H1 (cell line): ENCODE measurements at regions not wholly inside any gene's neighbourhood (a gene's known extent, or its start where the extent isn't known, plus 50 kb on each side); places are given as distances from the start of the nearest gene placed in this dataset.

Experiments used
- EP300 ChIP-seq, 2 experiments: IDR thresholded peaks; 1 replicate in 1 of 2; 2 replicates in 1 of 2; pipeline ENCODE4 v1.6.1; 2011 to 2012; ENCODE audit warnings: low read depth in 2 of 2, low read length in 2 of 2, mild to moderate bottlenecking in 2 of 2, borderline replicate concordance in 1 of 2, inconsistent platforms in 1 of 2, moderate library complexity in 1 of 2
- NRF1 ChIP-seq: IDR thresholded peaks from 2 replicates; pipeline ENCODE4 v1.6.1; 2011; ENCODE audit warnings: mild to moderate bottlenecking, low read depth, low read length, improper control_type of control experiment
- POLR2A ChIP-seq, 2 experiments: IDR thresholded peaks; 1 replicate in 1 of 2; 2 replicates in 1 of 2; pipeline ENCODE4 v1.6.1; 2011; ENCODE audit warnings: low read depth in 2 of 2, low read length in 2 of 2, mild to moderate bottlenecking in 2 of 2; ENCODE audit errors: control extremely low read depth in 1 of 2
- SP1 ChIP-seq: IDR thresholded peaks from 2 replicates; pipeline ENCODE4 v1.6.1; 2011; ENCODE audit warnings: low read depth, low read length
- SP2 ChIP-seq: IDR thresholded peaks from 2 replicates; pipeline ENCODE4 v1.6.1; 2012; ENCODE audit warnings: mild to moderate bottlenecking, low read length, inconsistent platforms
- SP4 ChIP-seq: IDR thresholded peaks from 2 replicates; pipeline ENCODE4 v1.6.1; 2012; ENCODE audit warnings: low read length, inconsistent platforms
- TAF1 ChIP-seq: IDR thresholded peaks from 2 replicates; pipeline ENCODE4 v1.6.1; 2011; ENCODE audit warnings: mild to moderate bottlenecking, low read depth, low read length
- TF ChIP-seq, protein P1 (sequence below): fragments of 300-600 bp; sonication (generic); IDR thresholded peaks from 2 replicates; pipeline ENCODE4 v1.7.1; 2012; ENCODE audit warnings: low read length, moderate library complexity, mild to moderate bottlenecking, inconsistent platforms; ENCODE audit not compliant: insufficient replicate concordance
- TF ChIP-seq, protein P2 (sequence below): IDR thresholded peaks from 2 replicates; pipeline ENCODE4 v1.6.1; 2011; ENCODE audit warnings: low read length, improper control_type of control experiment

DNA sequence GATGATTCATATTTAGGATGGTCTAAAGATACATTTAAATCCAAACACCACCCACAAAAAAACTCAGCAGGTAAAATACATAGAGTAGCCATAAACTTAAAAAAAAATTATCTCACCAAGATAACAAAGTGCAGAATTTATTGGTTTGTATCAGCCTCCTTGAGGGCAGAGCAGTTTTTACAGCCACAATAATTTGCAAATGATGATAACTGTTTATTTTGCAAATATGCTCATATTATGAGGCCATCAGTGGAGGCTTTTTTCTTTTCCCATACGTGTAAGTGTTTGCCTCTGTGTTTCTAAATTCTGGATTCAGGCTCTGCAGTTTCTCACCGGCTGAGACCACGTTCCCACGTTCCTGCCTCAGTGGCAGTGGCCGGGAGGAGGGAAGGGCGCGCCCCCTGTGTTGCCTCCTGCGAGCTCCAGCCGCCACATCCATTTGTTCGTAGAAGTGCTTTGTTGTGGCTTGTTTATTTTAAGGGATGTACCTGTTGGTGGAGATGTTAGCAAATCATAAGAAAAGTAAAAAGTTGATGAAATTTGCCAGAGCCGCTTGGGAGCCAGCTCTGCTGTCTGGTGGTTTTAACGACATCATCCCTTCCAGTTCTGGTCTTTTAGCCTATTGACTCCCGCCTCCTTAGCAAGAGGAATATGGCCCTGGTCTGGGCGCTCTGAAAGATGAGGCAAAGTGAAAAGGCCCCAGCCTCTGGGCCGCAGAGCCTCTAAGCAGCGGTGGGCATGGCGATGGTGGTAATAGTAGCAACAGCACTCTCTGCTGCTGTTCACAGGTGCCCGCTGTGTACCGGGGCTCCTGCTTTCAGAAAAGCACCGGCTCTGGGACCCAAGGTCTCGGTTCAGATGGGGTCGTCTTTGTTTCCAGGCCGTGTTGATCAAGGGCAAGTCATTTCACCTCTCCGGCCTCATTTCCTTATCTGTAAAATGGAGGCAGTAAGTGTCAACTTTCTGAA lies 66.7 kb upstream of the PPARA start (continued):
- TF ChIP-seq, protein P1, sequence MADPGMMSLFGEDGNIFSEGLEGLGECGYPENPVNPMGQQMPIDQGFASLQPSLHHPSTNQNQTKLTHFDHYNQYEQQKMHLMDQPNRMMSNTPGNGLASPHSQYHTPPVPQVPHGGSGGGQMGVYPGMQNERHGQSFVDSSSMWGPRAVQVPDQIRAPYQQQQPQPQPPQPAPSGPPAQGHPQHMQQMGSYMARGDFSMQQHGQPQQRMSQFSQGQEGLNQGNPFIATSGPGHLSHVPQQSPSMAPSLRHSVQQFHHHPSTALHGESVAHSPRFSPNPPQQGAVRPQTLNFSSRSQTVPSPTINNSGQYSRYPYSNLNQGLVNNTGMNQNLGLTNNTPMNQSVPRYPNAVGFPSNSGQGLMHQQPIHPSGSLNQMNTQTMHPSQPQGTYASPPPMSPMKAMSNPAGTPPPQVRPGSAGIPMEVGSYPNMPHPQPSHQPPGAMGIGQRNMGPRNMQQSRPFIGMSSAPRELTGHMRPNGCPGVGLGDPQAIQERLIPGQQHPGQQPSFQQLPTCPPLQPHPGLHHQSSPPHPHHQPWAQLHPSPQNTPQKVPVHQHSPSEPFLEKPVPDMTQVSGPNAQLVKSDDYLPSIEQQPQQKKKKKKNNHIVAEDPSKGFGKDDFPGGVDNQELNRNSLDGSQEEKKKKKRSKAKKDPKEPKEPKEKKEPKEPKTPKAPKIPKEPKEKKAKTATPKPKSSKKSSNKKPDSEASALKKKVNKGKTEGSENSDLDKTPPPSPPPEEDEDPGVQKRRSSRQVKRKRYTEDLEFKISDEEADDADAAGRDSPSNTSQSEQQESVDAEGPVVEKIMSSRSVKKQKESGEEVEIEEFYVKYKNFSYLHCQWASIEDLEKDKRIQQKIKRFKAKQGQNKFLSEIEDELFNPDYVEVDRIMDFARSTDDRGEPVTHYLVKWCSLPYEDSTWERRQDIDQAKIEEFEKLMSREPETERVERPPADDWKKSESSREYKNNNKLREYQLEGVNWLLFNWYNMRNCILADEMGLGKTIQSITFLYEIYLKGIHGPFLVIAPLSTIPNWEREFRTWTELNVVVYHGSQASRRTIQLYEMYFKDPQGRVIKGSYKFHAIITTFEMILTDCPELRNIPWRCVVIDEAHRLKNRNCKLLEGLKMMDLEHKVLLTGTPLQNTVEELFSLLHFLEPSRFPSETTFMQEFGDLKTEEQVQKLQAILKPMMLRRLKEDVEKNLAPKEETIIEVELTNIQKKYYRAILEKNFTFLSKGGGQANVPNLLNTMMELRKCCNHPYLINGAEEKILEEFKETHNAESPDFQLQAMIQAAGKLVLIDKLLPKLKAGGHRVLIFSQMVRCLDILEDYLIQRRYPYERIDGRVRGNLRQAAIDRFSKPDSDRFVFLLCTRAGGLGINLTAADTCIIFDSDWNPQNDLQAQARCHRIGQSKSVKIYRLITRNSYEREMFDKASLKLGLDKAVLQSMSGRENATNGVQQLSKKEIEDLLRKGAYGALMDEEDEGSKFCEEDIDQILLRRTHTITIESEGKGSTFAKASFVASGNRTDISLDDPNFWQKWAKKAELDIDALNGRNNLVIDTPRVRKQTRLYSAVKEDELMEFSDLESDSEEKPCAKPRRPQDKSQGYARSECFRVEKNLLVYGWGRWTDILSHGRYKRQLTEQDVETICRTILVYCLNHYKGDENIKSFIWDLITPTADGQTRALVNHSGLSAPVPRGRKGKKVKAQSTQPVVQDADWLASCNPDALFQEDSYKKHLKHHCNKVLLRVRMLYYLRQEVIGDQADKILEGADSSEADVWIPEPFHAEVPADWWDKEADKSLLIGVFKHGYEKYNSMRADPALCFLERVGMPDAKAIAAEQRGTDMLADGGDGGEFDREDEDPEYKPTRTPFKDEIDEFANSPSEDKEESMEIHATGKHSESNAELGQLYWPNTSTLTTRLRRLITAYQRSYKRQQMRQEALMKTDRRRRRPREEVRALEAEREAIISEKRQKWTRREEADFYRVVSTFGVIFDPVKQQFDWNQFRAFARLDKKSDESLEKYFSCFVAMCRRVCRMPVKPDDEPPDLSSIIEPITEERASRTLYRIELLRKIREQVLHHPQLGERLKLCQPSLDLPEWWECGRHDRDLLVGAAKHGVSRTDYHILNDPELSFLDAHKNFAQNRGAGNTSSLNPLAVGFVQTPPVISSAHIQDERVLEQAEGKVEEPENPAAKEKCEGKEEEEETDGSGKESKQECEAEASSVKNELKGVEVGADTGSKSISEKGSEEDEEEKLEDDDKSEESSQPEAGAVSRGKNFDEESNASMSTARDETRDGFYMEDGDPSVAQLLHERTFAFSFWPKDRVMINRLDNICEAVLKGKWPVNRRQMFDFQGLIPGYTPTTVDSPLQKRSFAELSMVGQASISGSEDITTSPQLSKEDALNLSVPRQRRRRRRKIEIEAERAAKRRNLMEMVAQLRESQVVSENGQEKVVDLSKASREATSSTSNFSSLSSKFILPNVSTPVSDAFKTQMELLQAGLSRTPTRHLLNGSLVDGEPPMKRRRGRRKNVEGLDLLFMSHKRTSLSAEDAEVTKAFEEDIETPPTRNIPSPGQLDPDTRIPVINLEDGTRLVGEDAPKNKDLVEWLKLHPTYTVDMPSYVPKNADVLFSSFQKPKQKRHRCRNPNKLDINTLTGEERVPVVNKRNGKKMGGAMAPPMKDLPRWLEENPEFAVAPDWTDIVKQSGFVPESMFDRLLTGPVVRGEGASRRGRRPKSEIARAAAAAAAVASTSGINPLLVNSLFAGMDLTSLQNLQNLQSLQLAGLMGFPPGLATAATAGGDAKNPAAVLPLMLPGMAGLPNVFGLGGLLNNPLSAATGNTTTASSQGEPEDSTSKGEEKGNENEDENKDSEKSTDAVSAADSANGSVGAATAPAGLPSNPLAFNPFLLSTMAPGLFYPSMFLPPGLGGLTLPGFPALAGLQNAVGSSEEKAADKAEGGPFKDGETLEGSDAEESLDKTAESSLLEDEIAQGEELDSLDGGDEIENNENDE, result no peak
- TF ChIP-seq SP4 (no peak), SP1 (no peak), TAF1 (no peak), NRF1 (no peak), SP2 (no peak), EP300 (IDR thresholded peaks at IDR 0.05; ENCODE audit: borderline replicate concordance in 1 of 2, low read depth in 2 of 2, low read length in 2 of 2) (no peak), POLR2A (IDR thresholded peaks at IDR 0.05; ENCODE audit: control extremely low read depth in 1 of 2, low read depth in 2 of 2, low read length in 2 of 2) (no peak)
- TF ChIP-seq, protein P2, sequence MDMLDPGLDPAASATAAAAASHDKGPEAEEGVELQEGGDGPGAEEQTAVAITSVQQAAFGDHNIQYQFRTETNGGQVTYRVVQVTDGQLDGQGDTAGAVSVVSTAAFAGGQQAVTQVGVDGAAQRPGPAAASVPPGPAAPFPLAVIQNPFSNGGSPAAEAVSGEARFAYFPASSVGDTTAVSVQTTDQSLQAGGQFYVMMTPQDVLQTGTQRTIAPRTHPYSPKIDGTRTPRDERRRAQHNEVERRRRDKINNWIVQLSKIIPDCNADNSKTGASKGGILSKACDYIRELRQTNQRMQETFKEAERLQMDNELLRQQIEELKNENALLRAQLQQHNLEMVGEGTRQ, result no peak
